Stimulated activated CD4-positive, alpha-beta T cell treated with anti-CD3 and anti-CD28 coated beads, Interleukin-4, amount 100 ng/mL, for 24 hours (primary cell): ENCODE measurements at regions not wholly inside any gene's neighbourhood (a gene's known extent, or its start where the extent isn't known, plus 50 kb on each side); places are given as distances from the start of the nearest gene placed in this dataset.

Source experiments
- DNase-seq: peaks from one replicate; pipeline ENCODE4 v3.0.0-alpha.2; 2020

GRCh38 chr9:116102596-116102995, 51.0 kb upstream of the PAPPA start:
- DNase-seq = no peak
